ENCODE measurements at regions not wholly inside any gene's neighbourhood (a gene's known extent, or its start where the extent isn't known, plus 50 kb on each side); places are given as distances from the start of the nearest gene placed in this dataset.
"Not testable (repeated sequence)": the region's sequence is repeated elsewhere in the genome, so short reads cannot be mapped to it uniquely, and the experiment has no call there.

DNA sequence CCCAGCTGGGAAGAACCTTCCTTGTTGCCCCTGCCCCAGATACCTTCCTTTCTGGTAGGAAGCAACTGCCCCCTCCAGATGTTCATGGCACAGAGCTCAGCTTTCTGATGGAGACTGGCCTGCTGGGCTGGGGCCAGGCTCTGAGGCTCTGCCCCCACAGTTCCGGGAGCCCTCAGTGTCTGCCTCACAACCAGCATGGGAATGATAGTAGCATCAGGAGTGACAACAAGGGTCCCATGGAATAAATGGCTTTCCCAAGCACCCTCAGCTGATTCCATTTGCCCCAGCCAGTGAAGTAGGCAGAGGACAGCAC lies 65.6 kb upstream of the IQSEC1 start:
- DNase-seq (ENCODE audit: low spot score) (no peak), ATAC-seq (ENCODE audit: insufficient number of reproducible peaks, low FRiP score, low read depth) (no peak)
- no peaks in the 10 kb centered on the region for H3K27me3 ChIP-seq (replicated peaks; ENCODE audit: insufficient read depth)

DNA sequence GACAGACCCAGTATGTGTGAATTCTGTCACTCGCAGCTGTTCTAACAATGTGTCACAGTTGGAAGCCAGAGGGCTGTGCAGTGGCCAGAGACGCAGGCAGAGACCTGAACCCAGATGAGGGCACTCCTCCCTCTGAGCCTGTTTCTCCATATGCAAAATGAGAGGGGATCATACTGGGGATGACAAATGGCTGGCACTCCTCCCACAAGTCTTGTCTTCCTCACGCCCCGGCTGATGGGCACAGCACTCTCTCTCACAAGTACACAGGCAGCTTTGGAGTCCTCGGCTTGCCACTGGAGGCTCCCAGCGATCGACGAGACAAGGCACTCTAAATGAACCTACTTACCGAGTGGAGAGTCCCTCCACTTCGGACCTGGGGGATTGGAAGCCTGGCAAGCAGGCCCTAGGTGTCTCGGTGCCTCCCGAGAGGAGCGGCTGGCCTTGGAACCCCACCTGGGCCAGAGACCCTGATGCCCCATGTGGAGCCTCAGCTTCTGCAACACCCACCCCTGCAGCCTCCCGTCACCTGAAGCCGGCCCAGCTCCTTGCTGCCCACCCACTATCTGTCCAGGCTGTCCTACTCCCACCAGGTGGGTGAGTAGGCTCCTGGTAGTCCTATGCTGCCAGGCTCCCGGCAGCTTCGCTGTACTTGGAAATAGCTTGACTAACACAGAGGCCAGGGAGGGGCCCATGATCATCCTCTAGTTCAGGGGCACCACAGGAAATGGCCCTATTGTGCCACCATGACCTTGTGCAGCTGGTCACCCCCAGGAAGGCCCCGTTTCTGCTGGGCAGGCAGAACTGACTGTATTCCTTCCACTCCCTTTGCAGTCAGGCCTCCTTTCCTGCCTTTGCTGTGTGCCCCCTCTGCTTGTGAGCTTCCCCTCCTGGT lies 65.0 kb upstream of the IQSEC1 start:
- no peak for TF ChIP-seq CTCF (IDR thresholded peaks at IDR 0.05)
- Histone ChIP-seq H3K36me3 (no peaks in the 10 kb centered on the region), H3K4me3 (no peak overlapping the region), H3K27me3 (replicated peaks; ENCODE audit: insufficient read depth) (no peaks in the 10 kb centered on the region), H3K4me1 (ENCODE audit: control insufficient read depth in 1 of 2, low read depth in 2 of 2) (no peaks in the 10 kb centered on the region), H3K9me3 (no peaks in the 10 kb centered on the region), H3K27ac (no peak overlapping the region)
- DNase-seq (ENCODE audit: low spot score) (no peak), ATAC-seq (ENCODE audit: insufficient number of reproducible peaks, low FRiP score, low read depth) (no peak)

More for the DNA sequence above, 65.6 kb upstream of the IQSEC1 start:
- no peak for TF ChIP-seq CTCF (IDR thresholded peaks at IDR 0.05)
- Histone ChIP-seq H3K36me3 (no peaks in the 10 kb centered on the region), H3K27ac (no peak overlapping the region), H3K4me1 (ENCODE audit: control insufficient read depth in 1 of 2, low read depth in 2 of 2) (no peaks in the 10 kb centered on the region), H3K9me3 (no peaks in the 10 kb centered on the region), H3K4me3 (no peak overlapping the region)

GRCh38 chr3:13136848-13137247 lies 63.6 kb upstream of the IQSEC1 start:
- not testable (repeated sequence) for DNase-seq (ENCODE audit: low spot score); H3K36me3 ChIP-seq; H3K9me3 ChIP-seq; H3K4me3 ChIP-seq; H3K27me3 ChIP-seq (replicated peaks; ENCODE audit: insufficient read depth); H3K4me1 ChIP-seq (ENCODE audit: control insufficient read depth in 1 of 2, low read depth in 2 of 2); ATAC-seq (ENCODE audit: insufficient number of reproducible peaks, low FRiP score, low read depth); H3K27ac ChIP-seq

DNA sequence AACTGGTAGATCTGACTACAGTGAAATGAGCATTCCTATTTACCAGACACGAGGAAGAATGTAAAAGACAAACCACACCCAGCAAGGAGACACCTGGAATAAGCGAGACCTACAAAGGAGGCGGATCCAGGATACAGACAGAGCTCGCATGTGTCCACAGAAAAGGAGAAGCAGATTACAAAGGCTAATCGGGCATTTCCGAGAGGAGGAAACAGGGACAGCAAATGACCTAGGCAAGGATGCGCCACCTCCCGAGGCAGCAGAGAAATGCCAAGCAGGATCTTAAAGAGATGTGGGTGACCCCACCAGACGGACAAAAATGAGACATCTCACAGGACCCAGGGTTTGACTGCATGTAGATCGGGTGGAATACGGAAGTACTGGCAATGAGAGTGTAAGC lies 63.2 kb upstream of the IQSEC1 start:
- Histone ChIP-seq H3K4me3 (no peak overlapping the region), H3K27me3 (replicated peaks; ENCODE audit: insufficient read depth) (no peaks in the 10 kb centered on the region), H3K9me3 (no peaks in the 10 kb centered on the region), H3K36me3 (no peaks in the 10 kb centered on the region), H3K27ac (no peak overlapping the region), H3K4me1 (ENCODE audit: control insufficient read depth in 1 of 2, low read depth in 2 of 2) (no peaks in the 10 kb centered on the region)
- no peak for TF ChIP-seq CTCF (IDR thresholded peaks at IDR 0.05)
- ATAC-seq (ENCODE audit: insufficient number of reproducible peaks, low FRiP score, low read depth) (no peak), DNase-seq (ENCODE audit: low spot score) (no peak)

DNA sequence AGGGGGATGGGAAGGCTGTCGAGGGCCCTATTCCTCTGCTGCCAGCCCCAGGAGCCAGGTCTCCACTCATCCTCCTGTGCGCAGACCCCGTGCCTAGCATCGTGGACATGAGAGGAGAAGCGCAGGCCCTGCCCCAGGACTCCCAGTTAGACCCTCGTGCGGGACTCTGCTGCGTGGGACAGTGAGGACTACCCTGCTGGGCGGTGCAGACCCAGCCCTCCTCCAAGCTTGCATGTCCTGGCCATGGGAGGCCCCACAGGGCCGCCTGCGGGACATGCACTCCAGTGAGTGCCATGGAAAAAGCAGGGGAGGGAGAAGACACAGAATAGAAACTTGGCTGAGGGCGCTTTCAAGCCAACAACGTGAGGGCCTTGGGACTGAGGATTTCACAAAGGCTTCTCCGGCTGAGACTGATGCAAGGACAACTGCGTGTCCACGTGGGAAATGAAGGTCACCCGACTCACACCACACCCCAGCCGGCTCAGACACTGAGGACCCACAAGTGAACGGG lies 62.6 kb upstream of the IQSEC1 start:
- no peaks in the 10 kb centered on the region for H3K9me3 ChIP-seq
- no peak overlapping the region for H3K27ac ChIP-seq
- H3K27me3 ChIP-seq (replicated peaks; ENCODE audit: insufficient read depth) = no peaks in the 10 kb centered on the region
- ATAC-seq (ENCODE audit: insufficient number of reproducible peaks, low FRiP score, low read depth) (no peak), DNase-seq (ENCODE audit: low spot score) (no peak)
- no peak for TF ChIP-seq CTCF (IDR thresholded peaks at IDR 0.05)
- no peak overlapping the region for H3K4me3 ChIP-seq
- H3K4me1 ChIP-seq (ENCODE audit: control insufficient read depth in 1 of 2, low read depth in 2 of 2) = no peaks in the 10 kb centered on the region
- no peaks in the 10 kb centered on the region for H3K36me3 ChIP-seq
